Left lung (tissue), 4 donors: ENCODE measurements at regions not wholly inside any gene's neighbourhood (a gene's known extent, or its start where the extent isn't known, plus 50 kb on each side); places are given as distances from the start of the nearest gene placed in this dataset.
"Not testable (repeated sequence)": the region's sequence is repeated elsewhere in the genome, so short reads cannot be mapped to it uniquely, and the experiment has no call there.

Experiments used
- ATAC-seq: fragments of 200-7000 bp; cut with Tn5 transposase; one replicate; pipeline ENCODE4 v1.9.1; 2020; ENCODE audit warnings: moderate library complexity
- DNase-seq, 4 donors: peaks; one replicate each; pipeline ENCODE4 v3.0.0-alpha.2; 2013 to 2020
- H3K27ac ChIP-seq, 2 donors: fragments of 200-600 bp; sonication (generic) in 1 of 2; one replicate each; pipeline versions ENCODE4 v1.5.0 to v1.8.0; 2020 to 2021
- H3K27me3 ChIP-seq, 2 donors: fragments of 200-600 bp; sonication (generic) in 1 of 2; one replicate each; pipeline versions ENCODE4 v1.5.0 to v1.8.0; 2020 to 2021
- H3K36me3 ChIP-seq, 2 donors: fragments of 200-600 bp; sonication (generic) in 1 of 2; one replicate each; pipeline versions ENCODE4 v1.5.0 to v1.8.0; 2020 to 2021
- H3K4me1 ChIP-seq, 2 donors: fragments of 200-600 bp; one replicate each; pipeline ENCODE4 v1.8.0; 2021
- H3K4me3 ChIP-seq, 2 donors: fragments of 200-600 bp; sonication (generic) in 1 of 2; one replicate each; pipeline versions ENCODE4 v1.5.0 to v1.8.0; 2020 to 2021; ENCODE audit warnings: mild to moderate bottlenecking in 1 of 2
- H3K9me3 ChIP-seq, 2 donors: fragments of 200-600 bp; sonication (generic) in 1 of 2; one replicate each; pipeline versions ENCODE4 v1.5.0 to v1.8.0; 2020 to 2021
- CTCF ChIP-seq, 2 donors: fragments of 200-600 bp; sonication (generic) in 1 of 2; IDR thresholded peaks; one replicate each; pipeline versions ENCODE4 v1.5.0 to v1.8.0; 2021; ENCODE audit warnings: antibody characterized with exemption in 2 of 2
- intact Hi-C, 2 donors: fragments of 100-400 bp; cut with DNase I; formaldehyde crosslinking; loops; one replicate each; pipeline versions ENCODE4 v1.11.2 to v1.14.2; 2022
- donor health status: DM: no; HTN: yes; CAD: no.
- donor health status: DM: no; HTN: no; CAD: no.

DNA sequence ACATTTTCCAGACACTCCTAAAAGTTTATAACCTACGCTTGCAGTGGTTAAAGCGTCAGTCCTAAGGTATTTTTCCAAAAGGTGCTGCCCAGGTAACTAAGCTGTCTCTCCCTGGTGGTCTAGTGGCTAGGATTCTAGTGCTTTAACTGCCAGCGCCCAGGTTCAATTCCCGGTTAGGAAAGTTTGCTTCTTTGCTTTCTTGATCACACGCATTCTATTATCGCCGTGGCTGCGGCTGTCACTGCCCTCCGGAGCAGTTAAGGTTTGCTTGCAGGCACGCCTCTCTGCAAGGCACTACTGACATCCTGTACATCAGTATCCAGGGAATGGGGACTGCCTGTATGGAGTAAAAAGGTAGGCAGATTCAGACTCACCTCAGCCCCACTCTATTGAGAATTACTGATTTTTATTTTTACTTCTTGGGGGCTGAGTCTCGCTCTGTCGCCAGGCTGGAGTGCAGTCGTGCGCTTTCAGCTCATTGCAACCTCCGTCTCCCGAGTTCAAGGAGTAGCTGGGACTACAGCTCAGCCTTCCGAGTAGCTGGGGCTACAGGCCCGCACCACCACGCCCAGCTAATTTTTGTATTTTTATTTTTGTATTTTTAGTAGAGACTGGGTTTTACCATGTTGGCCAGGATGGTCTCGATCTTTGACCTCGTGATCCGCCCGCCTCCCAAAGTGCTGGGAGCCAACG, 53.2 kb upstream of the CFAP126 start:
- Histone ChIP-seq H3K27me3 (peaks cover 0 to 19% of the 10 kb centered on the region in 2 donors), H3K27ac (no peak overlapping the region), H3K4me3 (no peak overlapping the region), H3K9me3 (no peaks in the 10 kb centered on the region), H3K36me3 (no peaks in the 10 kb centered on the region), H3K4me1 (peaks cover 0 to 5% of the 10 kb centered on the region in 2 donors)
- no peak for DNase-seq
- no peak for ATAC-seq
- intact Hi-C loops = no loop called here
- TF ChIP-seq CTCF (IDR thresholded peaks at IDR 0.05) = no peak

DNA sequence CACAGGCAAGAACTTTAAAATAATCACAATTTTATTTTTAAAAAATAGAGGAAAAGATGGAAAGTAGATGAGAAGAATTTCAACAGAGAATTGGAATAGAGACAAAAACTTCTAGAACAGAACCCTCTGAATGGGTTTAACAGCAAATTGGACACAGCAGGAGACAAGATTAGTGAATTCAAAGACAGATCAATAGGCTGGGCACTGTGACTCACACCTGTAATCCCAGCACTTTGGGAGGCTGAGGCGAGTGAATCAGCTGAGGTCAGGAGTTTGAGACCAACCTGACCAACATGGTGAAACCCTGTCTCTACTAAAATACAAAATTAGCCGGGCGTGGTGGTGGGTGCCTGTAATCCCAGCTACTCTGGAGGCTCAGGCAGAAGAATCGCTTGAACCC, 49.9 kb upstream of the CFAP126 start:
- H3K36me3 ChIP-seq, DNase-seq, H3K27ac ChIP-seq, H3K9me3 ChIP-seq, ATAC-seq, H3K4me3 ChIP-seq, intact Hi-C loops, H3K4me1 ChIP-seq: not testable (repeated sequence)
- H3K27me3 ChIP-seq = peaks cover 0 to 19% of the 10 kb centered on the region in 2 donors
